ENCODE measurements at regions not wholly inside any gene's neighbourhood (a gene's known extent, or its start where the extent isn't known, plus 50 kb on each side); places are given as distances from the start of the nearest gene placed in this dataset.

GRCh38 chr4:147182041-147182440 lies 236.4 kb upstream of the TTC29 start:
- CTCF ChIA-PET: no interaction called here
- Mint-ChIP-seq H3K36me3 (no peaks in the 10 kb centered on the region), H3K4me3 (no peak overlapping the region), H3K9me3 (peaks cover 10% of the 10 kb centered on the region), H3K27ac (no peak overlapping the region), H3K4me1 (peaks cover 4% of the 10 kb centered on the region), H3K27me3 (ENCODE audit: low read depth) (no peaks in the 10 kb centered on the region; the same call in 1 of the 2 replicates)
- POLR2A ChIA-PET: no interaction called here
- ATAC-seq (no peak), DNase-seq (ENCODE audit: low spot score) (no peak)
- TF ChIP-seq NFATC4 (CRISPR knock-in tag; IDR thresholded peaks at IDR 0.05): no peak
- TF ChIP-seq NFE2L1 (CRISPR knock-in tag; IDR thresholded peaks at IDR 0.05): no peak
- TF ChIP-seq IRF2 (CRISPR knock-in tag; IDR thresholded peaks at IDR 0.05; ENCODE audit: borderline replicate concordance, low read depth): no peak
- no peak for TF ChIP-seq ZNF396 (CRISPR knock-in tag; IDR thresholded peaks at IDR 0.05; ENCODE audit: borderline replicate concordance)
- TF ChIP-seq ZBTB43 (CRISPR knock-in tag; IDR thresholded peaks at IDR 0.05): no peak
- TF ChIP-seq PREB (CRISPR knock-in tag; IDR thresholded peaks at IDR 0.05; ENCODE audit: borderline replicate concordance): no peak
- TF ChIP-seq ZNF423 (CRISPR knock-in tag; IDR thresholded peaks at IDR 0.05): no peak
- no peak for TF ChIP-seq NFYB (CRISPR knock-in tag; conservative IDR thresholded peaks at IDR 0.05; ENCODE audit: low read depth)
- TF ChIP-seq ATF1 (CRISPR knock-in tag; IDR thresholded peaks at IDR 0.05): no peak
- no peak for TF ChIP-seq KAT7 (CRISPR knock-in tag; IDR thresholded peaks at IDR 0.05; ENCODE audit: borderline replicate concordance)
- TF ChIP-seq, protein P1, sequence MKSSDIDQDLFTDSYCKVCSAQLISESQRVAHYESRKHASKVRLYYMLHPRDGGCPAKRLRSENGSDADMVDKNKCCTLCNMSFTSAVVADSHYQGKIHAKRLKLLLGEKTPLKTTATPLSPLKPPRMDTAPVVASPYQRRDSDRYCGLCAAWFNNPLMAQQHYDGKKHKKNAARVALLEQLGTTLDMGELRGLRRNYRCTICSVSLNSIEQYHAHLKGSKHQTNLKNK (CRISPR knock-in tag; IDR thresholded peaks at IDR 0.05): no peak

DNA sequence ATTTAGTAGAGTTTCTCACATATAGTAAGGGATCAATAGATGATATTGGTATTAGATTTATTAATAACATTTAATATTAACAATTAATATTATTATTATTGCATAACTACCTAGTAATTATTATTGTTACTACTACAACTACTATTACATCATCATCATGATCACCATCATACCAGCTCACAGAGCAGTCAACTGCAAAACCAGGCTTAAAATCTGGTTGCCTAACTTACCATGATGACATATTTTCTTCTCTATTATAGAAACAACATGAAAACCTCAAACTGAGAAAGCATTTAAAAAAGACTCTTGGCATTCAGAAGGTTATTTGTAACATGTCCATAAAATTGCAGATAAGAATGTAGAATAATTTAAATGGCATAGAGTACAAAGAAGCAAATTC lies 247.0 kb upstream of the TTC29 start:
- Mint-ChIP-seq H3K27ac (no peak overlapping the region), H3K4me3 (no peak overlapping the region), H3K27me3 (ENCODE audit: low read depth) (no peaks in the 10 kb centered on the region), H3K9me3 (peaks cover 14% of the 10 kb centered on the region), H3K36me3 (0 out of 2 replicates have a peak, but pooled peaks cover 4% of the 10 kb centered on the region), H3K4me1 (peaks cover 9% of the 10 kb centered on the region)
- TF ChIP-seq ATF1 (CRISPR knock-in tag; IDR thresholded peaks at IDR 0.05): no peak
- no peak for TF ChIP-seq SP1 (CRISPR knock-in tag; conservative IDR thresholded peaks at IDR 0.05)
- no peak for TF ChIP-seq SMAD4 (CRISPR knock-in tag; IDR thresholded peaks at IDR 0.05)
- TF ChIP-seq CBFB (CRISPR knock-in tag; IDR thresholded peaks at IDR 0.05; ENCODE audit: low read depth): no peak
- TF ChIP-seq HMGA2 (CRISPR knock-in tag; IDR thresholded peaks at IDR 0.05): no peak
- TF ChIP-seq, protein P2, sequence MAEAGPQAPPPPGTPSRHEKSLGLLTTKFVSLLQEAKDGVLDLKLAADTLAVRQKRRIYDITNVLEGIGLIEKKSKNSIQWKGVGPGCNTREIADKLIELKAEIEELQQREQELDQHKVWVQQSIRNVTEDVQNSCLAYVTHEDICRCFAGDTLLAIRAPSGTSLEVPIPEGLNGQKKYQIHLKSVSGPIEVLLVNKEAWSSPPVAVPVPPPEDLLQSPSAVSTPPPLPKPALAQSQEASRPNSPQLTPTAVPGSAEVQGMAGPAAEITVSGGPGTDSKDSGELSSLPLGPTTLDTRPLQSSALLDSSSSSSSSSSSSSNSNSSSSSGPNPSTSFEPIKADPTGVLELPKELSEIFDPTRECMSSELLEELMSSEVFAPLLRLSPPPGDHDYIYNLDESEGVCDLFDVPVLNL (CRISPR knock-in tag; IDR thresholded peaks at IDR 0.05; ENCODE audit: borderline replicate concordance, low read depth): no peak
- no peak for TF ChIP-seq ZNF317 (CRISPR knock-in tag; IDR thresholded peaks at IDR 0.05; ENCODE audit: borderline replicate concordance, low read depth)
- TF ChIP-seq CREM (CRISPR knock-in tag; IDR thresholded peaks at IDR 0.05): no peak
- no peak for TF ChIP-seq RORB (CRISPR knock-in tag; IDR thresholded peaks at IDR 0.05)
- TF ChIP-seq FOXK1 (CRISPR knock-in tag; IDR thresholded peaks at IDR 0.05): no peak
- no peak for TF ChIP-seq SMAD3 (CRISPR knock-in tag; IDR thresholded peaks at IDR 0.05; ENCODE audit: borderline replicate concordance)
- TF ChIP-seq, protein P3, sequence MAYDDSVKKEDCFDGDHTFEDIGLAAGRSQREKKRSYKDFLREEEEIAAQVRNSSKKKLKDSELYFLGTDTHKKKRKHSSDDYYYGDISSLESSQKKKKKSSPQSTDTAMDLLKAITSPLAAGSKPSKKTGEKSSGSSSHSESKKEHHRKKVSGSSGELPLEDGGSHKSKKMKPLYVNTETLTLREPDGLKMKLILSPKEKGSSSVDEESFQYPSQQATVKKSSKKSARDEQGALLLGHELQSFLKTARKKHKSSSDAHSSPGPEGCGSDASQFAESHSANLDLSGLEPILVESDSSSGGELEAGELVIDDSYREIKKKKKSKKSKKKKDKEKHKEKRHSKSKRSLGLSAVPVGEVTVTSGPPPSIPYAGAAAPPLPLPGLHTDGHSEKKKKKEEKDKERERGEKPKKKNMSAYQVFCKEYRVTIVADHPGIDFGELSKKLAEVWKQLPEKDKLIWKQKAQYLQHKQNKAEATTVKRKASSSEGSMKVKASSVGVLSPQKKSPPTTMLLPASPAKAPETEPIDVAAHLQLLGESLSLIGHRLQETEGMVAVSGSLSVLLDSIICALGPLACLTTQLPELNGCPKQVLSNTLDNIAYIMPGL (CRISPR knock-in tag; IDR thresholded peaks at IDR 0.05): no peak
- TF ChIP-seq TCF7 (CRISPR knock-in tag; IDR thresholded peaks at IDR 0.05; ENCODE audit: low read depth): no peak
- TF ChIP-seq, protein P4, sequence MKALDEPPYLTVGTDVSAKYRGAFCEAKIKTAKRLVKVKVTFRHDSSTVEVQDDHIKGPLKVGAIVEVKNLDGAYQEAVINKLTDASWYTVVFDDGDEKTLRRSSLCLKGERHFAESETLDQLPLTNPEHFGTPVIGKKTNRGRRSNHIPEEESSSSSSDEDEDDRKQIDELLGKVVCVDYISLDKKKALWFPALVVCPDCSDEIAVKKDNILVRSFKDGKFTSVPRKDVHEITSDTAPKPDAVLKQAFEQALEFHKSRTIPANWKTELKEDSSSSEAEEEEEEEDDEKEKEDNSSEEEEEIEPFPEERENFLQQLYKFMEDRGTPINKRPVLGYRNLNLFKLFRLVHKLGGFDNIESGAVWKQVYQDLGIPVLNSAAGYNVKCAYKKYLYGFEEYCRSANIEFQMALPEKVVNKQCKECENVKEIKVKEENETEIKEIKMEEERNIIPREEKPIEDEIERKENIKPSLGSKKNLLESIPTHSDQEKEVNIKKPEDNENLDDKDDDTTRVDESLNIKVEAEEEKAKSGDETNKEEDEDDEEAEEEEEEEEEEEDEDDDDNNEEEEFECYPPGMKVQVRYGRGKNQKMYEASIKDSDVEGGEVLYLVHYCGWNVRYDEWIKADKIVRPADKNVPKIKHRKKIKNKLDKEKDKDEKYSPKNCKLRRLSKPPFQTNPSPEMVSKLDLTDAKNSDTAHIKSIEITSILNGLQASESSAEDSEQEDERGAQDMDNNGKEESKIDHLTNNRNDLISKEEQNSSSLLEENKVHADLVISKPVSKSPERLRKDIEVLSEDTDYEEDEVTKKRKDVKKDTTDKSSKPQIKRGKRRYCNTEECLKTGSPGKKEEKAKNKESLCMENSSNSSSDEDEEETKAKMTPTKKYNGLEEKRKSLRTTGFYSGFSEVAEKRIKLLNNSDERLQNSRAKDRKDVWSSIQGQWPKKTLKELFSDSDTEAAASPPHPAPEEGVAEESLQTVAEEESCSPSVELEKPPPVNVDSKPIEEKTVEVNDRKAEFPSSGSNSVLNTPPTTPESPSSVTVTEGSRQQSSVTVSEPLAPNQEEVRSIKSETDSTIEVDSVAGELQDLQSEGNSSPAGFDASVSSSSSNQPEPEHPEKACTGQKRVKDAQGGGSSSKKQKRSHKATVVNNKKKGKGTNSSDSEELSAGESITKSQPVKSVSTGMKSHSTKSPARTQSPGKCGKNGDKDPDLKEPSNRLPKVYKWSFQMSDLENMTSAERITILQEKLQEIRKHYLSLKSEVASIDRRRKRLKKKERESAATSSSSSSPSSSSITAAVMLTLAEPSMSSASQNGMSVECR (CRISPR knock-in tag; IDR thresholded peaks at IDR 0.05; ENCODE audit: borderline replicate concordance): no peak
- TF ChIP-seq RELA (CRISPR knock-in tag; IDR thresholded peaks at IDR 0.05; ENCODE audit: borderline replicate concordance): no peak
- DNase-seq (ENCODE audit: low spot score) (no peak), ATAC-seq (no peak)
- ChIA-PET POLR2A (no interaction called here), CTCF (no interaction called here)

Measured in WTC11 (cell line).